GM19239 (cell line): ENCODE measurements at regions not wholly inside any gene's neighbourhood (a gene's known extent, or its start where the extent isn't known, plus 50 kb on each side); places are given as distances from the start of the nearest gene placed in this dataset.

Experiments used
- DNase-seq: peaks from one replicate; pipeline ENCODE4 v3.0.0; 2011; ENCODE audit warnings: low spot score; ENCODE audit not compliant: insufficient read length
- FAIRE-seq: peaks from 2 replicates; lab custom pipeline; 2011; peaks lifted over from hg19 to GRCh38; lab: Jason Lieb, UNC

- FAIRE-seq (peak; percentile 78), DNase-seq (peak; percentile 24)
Measured at GRCh38 chr2:12071318-12071717, 324.9 kb downstream of the LPIN1 start.

- no peak for FAIRE-seq
Measured at GRCh38 chr2:12073217-12073852, 326.9 kb downstream of the LPIN1 start.

GRCh38 chr2:12074126-12074844 lies 327.9 kb downstream of the LPIN1 start:
- no peak for DNase-seq
- FAIRE-seq, result peak; percentile 74

More at GRCh38 chr2:12073217-12073852, 326.9 kb downstream of the LPIN1 start:
- DNase-seq, result no peak

- FAIRE-seq (no peak), DNase-seq (no peak)
Measured at GRCh38 chr2:12074845-12075217, 328.4 kb downstream of the LPIN1 start.

GRCh38 chr2:12075603-12076002 lies 329.2 kb downstream of the LPIN1 start:
- FAIRE-seq (no peak), DNase-seq (no peak)

GRCh38 chr2:12076810-12077209 lies 330.4 kb downstream of the LPIN1 start:
- FAIRE-seq (no peak), DNase-seq (no peak)

GRCh38 chr2:12080360-12080759 lies 333.9 kb downstream of the LPIN1 start:
- FAIRE-seq (no peak), DNase-seq (no peak)

GRCh38 chr2:12081481-12082210 lies 335.2 kb downstream of the LPIN1 start:
- no peak for DNase-seq
- no peak for FAIRE-seq

GRCh38 chr2:12083081-12083581 lies 336.7 kb downstream of the LPIN1 start:
- DNase-seq (no peak), FAIRE-seq (no peak)

- FAIRE-seq, result no peak
- DNase-seq, result no peak
Measured at GRCh38 chr2:12083713-12084419, 337.4 kb downstream of the LPIN1 start.

GRCh38 chr2:12087175-12087574 lies 340.7 kb downstream of the LPIN1 start:
- FAIRE-seq, result no peak
- no peak for DNase-seq

- no peak for FAIRE-seq
- no peak for DNase-seq
Measured at GRCh38 chr2:12087671-12088380, 341.4 kb downstream of the LPIN1 start.

GRCh38 chr2:12089001-12089400 lies 342.6 kb downstream of the LPIN1 start:
- no peak for DNase-seq
- FAIRE-seq, result no peak

GRCh38 chr2:12089496-12089895 lies 343.1 kb downstream of the LPIN1 start:
- DNase-seq, result no peak
- no peak for FAIRE-seq

- DNase-seq (no peak), FAIRE-seq (no peak)
Measured at GRCh38 chr2:12090072-12090471, 343.6 kb downstream of the LPIN1 start.

GRCh38 chr2:12090590-12090989 lies 344.2 kb downstream of the LPIN1 start:
- DNase-seq (no peak), FAIRE-seq (no peak)

GRCh38 chr2:12091201-12091806 lies 344.9 kb downstream of the LPIN1 start:
- no peak for FAIRE-seq
- DNase-seq, result no peak

- FAIRE-seq, result no peak
- DNase-seq, result no peak
Measured at GRCh38 chr2:12094134-12094533, 347.7 kb downstream of the LPIN1 start.

GRCh38 chr2:12096051-12096787 lies 349.8 kb downstream of the LPIN1 start:
- DNase-seq, result no peak
- no peak for FAIRE-seq
